Parathyroid adenoma (tissue), 2 donors: ENCODE measurements at regions not wholly inside any gene's neighbourhood (a gene's known extent, or its start where the extent isn't known, plus 50 kb on each side); places are given as distances from the start of the nearest gene placed in this dataset.

Source experiments
- H2AFZ ChIP-seq: fragments of 300-600 bp; sonication (generic); one replicate; pipeline ENCODE4 v1.7.0; 2017; ENCODE audit warnings: antibody characterized with exemption, mild to moderate bottlenecking
- H3K27ac ChIP-seq: fragments of 300-600 bp; sonication (generic); one replicate; pipeline ENCODE4 v1.7.0; 2017
- H3K27me3 ChIP-seq: fragments of 300-600 bp; sonication (generic); one replicate; pipeline ENCODE4 v1.7.0; 2017; ENCODE audit warnings: low read length; ENCODE audit not compliant: control insufficient read depth, insufficient read depth
- H3K36me3 ChIP-seq: fragments of 300-600 bp; sonication (generic); one replicate; pipeline ENCODE4 v1.7.0; 2017; ENCODE audit warnings: low read length; ENCODE audit not compliant: control insufficient read depth, insufficient read depth
- H3K4me1 ChIP-seq: fragments of 300-600 bp; sonication (generic); one replicate; pipeline ENCODE4 v1.7.0; 2017; ENCODE audit warnings: control low read depth
- H3K4me2 ChIP-seq: fragments of 300-600 bp; sonication (generic); one replicate; pipeline ENCODE4 v1.7.0; 2017; ENCODE audit warnings: low read length
- H3K4me3 ChIP-seq: fragments of 300-600 bp; sonication (generic); one replicate; pipeline ENCODE4 v1.7.0; 2017; ENCODE audit warnings: low read depth, low read length
- H3K79me2 ChIP-seq: fragments of 300-600 bp; sonication (generic); one replicate; pipeline ENCODE4 v1.7.0; 2017; ENCODE audit warnings: control low read depth
- H3K9ac ChIP-seq: fragments of 300-600 bp; sonication (generic); one replicate; pipeline ENCODE4 v1.7.0; 2017; ENCODE audit warnings: mild to moderate bottlenecking
- H3K9me3 ChIP-seq: fragments of 300-600 bp; sonication (generic); one replicate; pipeline ENCODE4 v1.7.0; 2017; ENCODE audit warnings: low read length; ENCODE audit not compliant: control insufficient read depth
- CTCF ChIP-seq: fragments of 300-600 bp; sonication (generic); IDR thresholded peaks from one replicate; pipeline ENCODE4 v1.7.0; 2017; ENCODE audit warnings: antibody characterized with exemption, mild to moderate bottlenecking
- donor health status: primary hyperparathyroidism.

- H2AFZ ChIP-seq = no peak overlapping the region
- TF ChIP-seq CTCF = no peak
- no peak overlapping the region for H3K9ac ChIP-seq
- H3K4me3 ChIP-seq = no peak overlapping the region
- H3K4me2 ChIP-seq = no peak overlapping the region
- H3K27me3 ChIP-seq = no peaks in the 10 kb centered on the region
- no peaks in the 10 kb centered on the region for H3K9me3 ChIP-seq
- no peak overlapping the region for H3K27ac ChIP-seq
- no peaks in the 10 kb centered on the region for H3K36me3 ChIP-seq
- H3K4me1 ChIP-seq = no peaks in the 10 kb centered on the region
- H3K79me2 ChIP-seq = no peaks in the 10 kb centered on the region
Observed at GRCh38 chr18:24651434-24651833, 191.0 kb downstream of the HRH4 start.

- Histone ChIP-seq H3K4me3 (no peak overlapping the region), H3K9me3 (no peaks in the 10 kb centered on the region), H3K27ac (no peak overlapping the region), H3K79me2 (no peaks in the 10 kb centered on the region), H3K9ac (no peak overlapping the region), H2AFZ (no peak overlapping the region), H3K4me2 (peak overlapping the region; percentile 28), H3K36me3 (no peaks in the 10 kb centered on the region), H3K4me1 (no peaks in the 10 kb centered on the region), H3K27me3 (no peaks in the 10 kb centered on the region)
- no peak for TF ChIP-seq CTCF
Observed at GRCh38 chr18:24656050-24656449, 195.6 kb downstream of the HRH4 start.

GRCh38 chr18:24656551-24657443 lies 196.4 kb downstream of the HRH4 start:
- Histone ChIP-seq H3K79me2 (no peaks in the 10 kb centered on the region), H3K4me2 (no peak overlapping the region), H3K36me3 (no peaks in the 10 kb centered on the region), H3K9me3 (no peaks in the 10 kb centered on the region), H3K27me3 (no peaks in the 10 kb centered on the region), H3K4me1 (no peaks in the 10 kb centered on the region), H3K4me3 (no peak overlapping the region), H3K9ac (no peak overlapping the region), H2AFZ (peak overlapping the region; percentile 52), H3K27ac (no peak overlapping the region)
- TF ChIP-seq CTCF = no peak

GRCh38 chr18:24657444-24657842 lies 197.0 kb downstream of the HRH4 start:
- H3K79me2 ChIP-seq = no peaks in the 10 kb centered on the region
- TF ChIP-seq CTCF = no peak
- H3K9ac ChIP-seq = no peak overlapping the region
- H3K27me3 ChIP-seq = no peaks in the 10 kb centered on the region
- no peak overlapping the region for H3K4me2 ChIP-seq
- peak overlapping the region; percentile 52 for H2AFZ ChIP-seq
- no peaks in the 10 kb centered on the region for H3K36me3 ChIP-seq
- no peaks in the 10 kb centered on the region for H3K9me3 ChIP-seq
- no peaks in the 10 kb centered on the region for H3K4me1 ChIP-seq
- H3K4me3 ChIP-seq = no peak overlapping the region
- H3K27ac ChIP-seq = no peak overlapping the region

GRCh38 chr18:24658302-24658701 lies 197.9 kb downstream of the HRH4 start:
- Histone ChIP-seq H3K4me3 (no peak overlapping the region), H3K27ac (no peak overlapping the region), H3K9ac (no peak overlapping the region), H3K9me3 (no peaks in the 10 kb centered on the region), H3K79me2 (no peaks in the 10 kb centered on the region), H3K36me3 (no peaks in the 10 kb centered on the region), H3K4me1 (no peaks in the 10 kb centered on the region), H2AFZ (no peak overlapping the region), H3K4me2 (no peak overlapping the region), H3K27me3 (no peaks in the 10 kb centered on the region)
- no peak for TF ChIP-seq CTCF
